Peyer's patch (tissue), 4 donors: ENCODE measurements at regions not wholly inside any gene's neighbourhood (a gene's known extent, or its start where the extent isn't known, plus 50 kb on each side); places are given as distances from the start of the nearest gene placed in this dataset.

ENCODE experiments used
- POLR2A ChIP-seq, 2 donors: fragments of 450-650 bp; IDR thresholded peaks; one replicate each; pipeline ENCODE4 v1.5.1; 2017; ENCODE audit warnings: antibody characterized with exemption in 2 of 2, mild to moderate bottlenecking in 2 of 2, moderate library complexity in 2 of 2
- TF ChIP-seq, protein P1 (sequence below), 6 experiments: fragments of 450-650 bp in 4 of 6; fragments of 200-600 bp in 2 of 6; sonication (generic) in 1 of 6; IDR thresholded peaks; one replicate each; pipeline ENCODE4 v1.5.1; 2017 to 2019; ENCODE audit warnings: antibody characterized with exemption in 6 of 6, mild to moderate bottlenecking in 3 of 6, moderate library complexity in 1 of 6

DNA sequence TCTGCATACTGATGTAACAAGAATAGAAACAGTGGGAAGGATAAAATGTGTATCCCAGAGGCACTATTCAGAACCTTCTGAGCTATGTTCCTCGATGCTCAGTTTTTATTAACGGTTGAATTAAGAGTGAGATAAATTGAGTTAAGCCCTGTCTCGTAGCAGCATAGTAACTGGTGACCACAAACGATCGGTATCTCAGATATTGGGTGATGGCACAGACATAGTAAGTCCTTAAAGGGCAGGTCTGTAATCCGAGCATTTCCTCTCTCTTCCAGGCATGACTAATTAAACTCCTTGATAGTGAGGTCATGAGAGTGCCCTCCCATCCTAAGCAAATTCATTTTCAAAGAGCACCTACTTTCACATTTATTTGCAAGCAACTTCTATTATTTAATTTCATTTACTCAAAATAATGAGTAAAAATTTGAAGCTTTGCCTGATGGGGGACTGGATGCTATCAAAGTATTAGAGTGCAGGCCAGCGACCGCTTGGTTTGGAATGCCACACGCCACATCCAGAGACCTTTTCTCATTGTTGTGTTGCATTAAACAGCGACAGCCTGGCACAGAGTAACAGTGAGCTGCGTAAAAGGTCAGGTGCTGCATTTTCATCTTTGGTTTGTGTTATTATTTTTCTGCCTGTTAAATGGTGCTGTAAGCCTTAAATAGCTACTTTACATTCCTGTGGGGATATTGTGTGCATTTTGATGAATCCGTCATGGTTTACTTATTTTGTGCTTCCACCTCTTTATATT, 101.9 kb downstream of the PCDH7 start:
- TF ChIP-seq, protein P1, sequence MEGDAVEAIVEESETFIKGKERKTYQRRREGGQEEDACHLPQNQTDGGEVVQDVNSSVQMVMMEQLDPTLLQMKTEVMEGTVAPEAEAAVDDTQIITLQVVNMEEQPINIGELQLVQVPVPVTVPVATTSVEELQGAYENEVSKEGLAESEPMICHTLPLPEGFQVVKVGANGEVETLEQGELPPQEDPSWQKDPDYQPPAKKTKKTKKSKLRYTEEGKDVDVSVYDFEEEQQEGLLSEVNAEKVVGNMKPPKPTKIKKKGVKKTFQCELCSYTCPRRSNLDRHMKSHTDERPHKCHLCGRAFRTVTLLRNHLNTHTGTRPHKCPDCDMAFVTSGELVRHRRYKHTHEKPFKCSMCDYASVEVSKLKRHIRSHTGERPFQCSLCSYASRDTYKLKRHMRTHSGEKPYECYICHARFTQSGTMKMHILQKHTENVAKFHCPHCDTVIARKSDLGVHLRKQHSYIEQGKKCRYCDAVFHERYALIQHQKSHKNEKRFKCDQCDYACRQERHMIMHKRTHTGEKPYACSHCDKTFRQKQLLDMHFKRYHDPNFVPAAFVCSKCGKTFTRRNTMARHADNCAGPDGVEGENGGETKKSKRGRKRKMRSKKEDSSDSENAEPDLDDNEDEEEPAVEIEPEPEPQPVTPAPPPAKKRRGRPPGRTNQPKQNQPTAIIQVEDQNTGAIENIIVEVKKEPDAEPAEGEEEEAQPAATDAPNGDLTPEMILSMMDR (IDR thresholded peaks at IDR 0.05) = no peak
- no peak for TF ChIP-seq POLR2A (IDR thresholded peaks at IDR 0.05)
